Neural cell (in vitro differentiated cells): ENCODE measurements at regions not wholly inside any gene's neighbourhood (a gene's known extent, or its start where the extent isn't known, plus 50 kb on each side); places are given as distances from the start of the nearest gene placed in this dataset.

Source experiments
- EP300 ChIP-seq: fragments of 450-650 bp; conservative IDR thresholded peaks from 2 replicates; pipeline ENCODE4 v1.6.1; 2014; ENCODE audit warnings: antibody characterized with exemption, mild to moderate bottlenecking, moderate library complexity; ENCODE audit not compliant: poor library complexity, severe bottlenecking
- EZH2 ChIP-seq: fragments of 200-600, 300-800 bp; shearing (Covaris generic), sonication (generic); IDR thresholded peaks from 2 replicates; pipeline ENCODE4 v1.6.1; 2014; ENCODE audit warnings: antibody characterized with exemption, low read length, borderline replicate concordance, mild to moderate bottlenecking; ENCODE audit not compliant: insufficient read depth, poor library complexity, severe bottlenecking
- MXI1 ChIP-seq: fragments of 450-650 bp; conservative IDR thresholded peaks from 2 replicates; pipeline ENCODE4 v1.6.1; 2014; ENCODE audit warnings: antibody characterized with exemption, mild to moderate bottlenecking; ENCODE audit not compliant: poor library complexity, severe bottlenecking
- TAF1 ChIP-seq: IDR thresholded peaks from 2 replicates; pipeline ENCODE4 v1.6.1; 2012; ENCODE audit warnings: low read depth
- TF ChIP-seq, protein P1 (sequence below): fragments of 450-650 bp; IDR thresholded peaks from 2 replicates; pipeline ENCODE4 v1.5.1; 2014; ENCODE audit warnings: antibody characterized with exemption, mild to moderate bottlenecking, moderate library complexity; ENCODE audit not compliant: poor library complexity, severe bottlenecking

DNA sequence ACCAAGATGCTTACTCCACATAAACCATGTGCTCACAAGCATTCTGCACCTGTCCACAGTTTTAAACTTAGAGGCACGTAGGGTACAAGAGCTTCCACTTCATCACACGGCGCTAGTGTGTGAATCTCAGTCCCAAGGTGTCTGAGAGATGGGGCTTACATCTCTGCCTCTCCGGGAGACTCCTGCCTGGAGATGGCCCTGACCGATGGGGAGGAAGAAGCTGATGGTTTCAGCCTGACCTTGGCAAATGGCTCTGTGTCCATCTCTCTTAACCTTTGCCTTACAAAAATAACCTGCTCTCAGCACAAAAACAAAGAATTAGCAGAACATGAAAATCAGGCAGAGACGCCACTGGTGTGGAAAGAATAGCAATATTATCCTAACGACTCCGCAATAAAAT is 559.3 kb upstream of the B3GAT1 start:
- TF ChIP-seq, protein P1, sequence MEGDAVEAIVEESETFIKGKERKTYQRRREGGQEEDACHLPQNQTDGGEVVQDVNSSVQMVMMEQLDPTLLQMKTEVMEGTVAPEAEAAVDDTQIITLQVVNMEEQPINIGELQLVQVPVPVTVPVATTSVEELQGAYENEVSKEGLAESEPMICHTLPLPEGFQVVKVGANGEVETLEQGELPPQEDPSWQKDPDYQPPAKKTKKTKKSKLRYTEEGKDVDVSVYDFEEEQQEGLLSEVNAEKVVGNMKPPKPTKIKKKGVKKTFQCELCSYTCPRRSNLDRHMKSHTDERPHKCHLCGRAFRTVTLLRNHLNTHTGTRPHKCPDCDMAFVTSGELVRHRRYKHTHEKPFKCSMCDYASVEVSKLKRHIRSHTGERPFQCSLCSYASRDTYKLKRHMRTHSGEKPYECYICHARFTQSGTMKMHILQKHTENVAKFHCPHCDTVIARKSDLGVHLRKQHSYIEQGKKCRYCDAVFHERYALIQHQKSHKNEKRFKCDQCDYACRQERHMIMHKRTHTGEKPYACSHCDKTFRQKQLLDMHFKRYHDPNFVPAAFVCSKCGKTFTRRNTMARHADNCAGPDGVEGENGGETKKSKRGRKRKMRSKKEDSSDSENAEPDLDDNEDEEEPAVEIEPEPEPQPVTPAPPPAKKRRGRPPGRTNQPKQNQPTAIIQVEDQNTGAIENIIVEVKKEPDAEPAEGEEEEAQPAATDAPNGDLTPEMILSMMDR: no peak
- TF ChIP-seq EZH2: no peak
- TF ChIP-seq TAF1: no peak
- TF ChIP-seq MXI1: no peak
- TF ChIP-seq EP300: no peak
